Smooth muscle cell of the brain vasculature (primary cell): ENCODE measurements at regions not wholly inside any gene's neighbourhood (a gene's known extent, or its start where the extent isn't known, plus 50 kb on each side); places are given as distances from the start of the nearest gene placed in this dataset.

Experiments
- DNase-seq: peaks from one replicate; pipeline ENCODE4 v3.0.0-alpha.2; 2012; ENCODE audit warnings: low read depth, low spot score

DNA sequence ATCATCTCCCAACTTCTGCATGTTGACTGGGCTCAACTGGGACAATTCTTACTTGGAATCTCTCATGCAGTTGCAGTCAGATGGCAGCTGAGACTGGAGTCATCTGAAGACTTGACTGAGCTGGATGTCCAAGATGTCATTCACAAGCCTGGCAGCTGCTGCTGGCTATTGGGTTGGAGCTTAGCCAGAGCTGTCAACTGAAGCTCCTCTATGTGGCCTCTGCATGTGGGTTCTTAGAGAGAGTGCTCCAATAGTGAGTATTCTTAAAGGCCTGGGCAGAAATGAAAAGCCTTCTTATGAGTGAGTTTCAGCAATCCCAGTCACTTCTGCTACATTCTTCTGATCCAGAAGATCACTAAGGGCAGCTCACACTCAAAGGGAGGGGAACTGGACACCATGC is 440.9 kb downstream of the LRIG3 start:
- no peak for DNase-seq

DNA sequence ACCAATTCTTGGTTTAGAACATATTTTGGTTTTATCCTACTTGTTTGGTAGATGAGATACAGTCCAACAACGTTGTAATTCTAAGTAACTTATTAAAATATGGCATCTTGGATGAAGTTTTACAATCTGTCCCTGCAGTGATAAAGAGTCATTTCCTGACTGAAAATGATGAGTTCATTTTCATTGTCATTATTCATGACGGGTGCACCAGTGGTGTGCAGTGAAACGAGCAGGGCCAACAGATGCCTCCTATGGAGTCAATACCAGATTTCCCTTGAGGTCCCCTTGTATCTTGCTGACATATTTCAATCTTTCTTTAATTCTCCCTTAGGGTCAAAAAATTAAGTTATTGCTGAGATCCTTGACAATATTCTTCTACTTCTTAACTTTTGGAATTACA is 438.5 kb downstream of the LRIG3 start:
- no peak for DNase-seq

DNA sequence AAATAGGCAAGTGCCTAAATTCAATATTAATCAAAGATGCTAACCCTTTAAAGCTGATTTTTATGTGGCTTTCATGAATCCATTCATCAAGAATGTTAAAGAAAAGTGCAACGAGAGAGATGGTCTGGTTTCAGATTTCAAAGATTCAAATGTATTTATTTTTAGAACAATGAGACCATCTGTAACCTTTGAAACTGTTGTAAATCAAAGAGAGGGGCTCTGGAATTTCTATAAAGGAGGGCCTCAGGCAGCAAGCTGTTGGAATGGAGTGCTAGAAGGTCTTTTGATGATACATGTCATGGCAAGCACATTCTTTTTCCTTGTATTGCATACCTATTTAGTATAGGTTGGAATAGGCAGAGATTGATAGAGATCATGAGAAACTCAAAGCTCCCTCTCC is 433.0 kb downstream of the LRIG3 start:
- no peak for DNase-seq

- no peak for DNase-seq
Observed at GRCh38 chr12:58487678-58488161, 432.6 kb downstream of the LRIG3 start.

GRCh38 chr12:58489394-58489793 is 430.9 kb downstream of the LRIG3 start:
- no peak for DNase-seq

DNA sequence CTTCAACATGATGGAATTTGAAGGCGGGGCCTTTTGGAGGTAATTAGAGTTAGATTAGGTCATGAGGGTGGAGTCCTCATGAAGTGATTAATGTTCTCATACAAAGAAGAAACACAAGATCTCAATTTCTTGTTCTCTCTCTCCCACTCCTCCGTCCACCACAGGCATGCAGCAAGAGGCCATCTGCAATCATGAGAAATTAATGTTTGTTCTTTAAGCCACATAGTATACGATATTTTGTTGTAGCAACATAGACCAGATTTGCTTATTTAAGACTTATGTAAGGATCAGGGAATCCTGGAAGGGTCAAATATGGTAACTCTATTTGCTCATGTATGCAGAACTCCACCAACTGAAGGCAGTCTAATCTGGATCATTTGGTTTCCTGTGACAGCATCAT is 429.0 kb downstream of the LRIG3 start:
- DNase-seq: no peak

- no peak for DNase-seq
Observed at GRCh38 chr12:58496411-58497190, 423.7 kb downstream of the LRIG3 start.

- no peak for DNase-seq
Observed at GRCh38 chr12:58500399-58500798, 419.9 kb downstream of the LRIG3 start.

DNA sequence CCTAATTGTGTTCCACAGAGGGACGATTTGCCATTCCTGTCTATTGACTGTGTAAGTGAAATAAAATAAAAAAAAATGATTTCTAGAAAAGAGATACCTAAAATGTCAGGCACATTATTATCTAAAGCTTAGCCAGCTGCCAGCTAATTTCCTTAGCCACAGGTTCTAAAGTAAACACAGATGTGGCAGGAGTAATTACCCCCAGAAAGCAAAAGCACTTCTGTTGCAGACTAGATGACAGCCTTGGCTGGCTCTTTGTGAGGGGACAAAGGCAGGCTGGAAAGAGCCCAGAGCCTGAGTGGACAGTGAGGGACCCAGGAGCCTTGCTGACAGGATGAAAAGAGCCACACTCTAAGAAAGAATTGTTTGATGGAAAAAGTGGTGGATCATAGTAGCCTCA is 418.1 kb downstream of the LRIG3 start:
- DNase-seq: no peak

DNA sequence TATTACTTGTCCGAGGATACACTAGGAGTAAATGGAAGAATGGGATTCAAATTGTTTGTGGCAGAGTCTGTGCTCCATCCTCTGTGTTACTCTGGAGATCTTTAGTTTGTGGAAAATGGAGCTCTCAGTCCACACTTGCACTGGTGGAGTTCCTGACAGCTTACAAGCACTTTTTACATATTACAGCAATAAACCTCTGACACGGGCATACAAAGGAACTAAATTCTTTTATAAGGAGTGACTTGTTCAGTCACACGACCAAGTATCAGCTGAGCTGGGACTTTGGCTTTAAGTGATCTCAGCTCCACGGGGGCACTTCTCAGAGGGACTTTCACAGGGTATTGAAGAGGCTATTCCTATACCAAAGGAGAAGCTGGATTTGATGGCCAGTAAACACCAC is 417.5 kb downstream of the LRIG3 start:
- DNase-seq: no peak

DNA sequence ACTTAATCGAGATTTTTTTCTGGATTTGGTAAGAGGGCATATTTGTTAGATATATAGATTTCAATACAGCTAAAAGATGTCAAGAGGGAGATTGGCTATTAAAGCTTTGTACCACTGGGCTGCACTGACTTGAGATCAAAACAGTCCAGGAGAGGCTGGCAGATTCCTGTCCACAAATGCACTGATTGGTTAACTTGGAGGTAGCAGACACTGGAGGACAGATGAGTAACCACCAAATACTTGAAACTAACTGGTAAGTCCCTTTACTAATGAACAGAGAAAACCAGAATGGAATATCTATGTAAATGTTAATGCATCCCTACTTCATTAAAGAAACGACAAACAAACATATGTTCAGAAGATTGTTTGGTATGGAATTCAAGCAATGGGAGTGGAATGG is 416.6 kb downstream of the LRIG3 start:
- DNase-seq: no peak

DNA sequence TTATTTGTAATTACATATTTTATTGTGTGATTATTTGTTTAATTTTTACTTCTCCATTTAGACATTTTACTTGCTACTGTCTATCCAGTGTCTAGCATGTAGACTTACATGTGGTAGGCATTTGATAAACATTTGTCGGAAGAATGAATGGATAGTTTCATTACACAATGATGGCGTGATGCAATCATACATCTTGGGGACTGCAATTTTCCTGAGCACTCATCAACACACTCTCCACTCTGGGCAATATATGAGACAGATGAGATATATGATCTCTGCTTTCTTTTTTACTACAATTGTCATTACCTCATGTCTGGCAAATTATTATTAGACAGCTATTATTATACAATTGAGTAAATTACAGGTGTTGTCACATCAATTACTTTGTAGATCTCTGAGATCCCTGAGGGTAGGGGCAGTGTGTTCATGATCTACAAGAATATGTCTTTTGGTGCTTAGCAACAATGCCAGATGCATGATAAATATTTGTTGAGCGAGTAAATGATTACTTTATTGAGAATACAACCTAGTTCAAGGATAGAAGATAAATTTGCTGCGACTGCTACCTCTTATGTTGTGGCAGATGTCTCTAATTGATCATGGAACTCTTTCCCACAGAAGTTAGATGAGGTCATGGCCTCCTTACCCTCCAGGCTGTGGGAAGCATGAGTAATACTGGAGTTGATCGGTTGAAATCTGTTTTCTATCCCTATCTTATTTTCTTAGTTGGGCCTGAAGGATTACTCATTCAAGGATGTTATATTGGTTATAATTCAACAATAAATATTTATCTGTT is 416.0 kb downstream of the LRIG3 start:
- DNase-seq: no peak

DNA sequence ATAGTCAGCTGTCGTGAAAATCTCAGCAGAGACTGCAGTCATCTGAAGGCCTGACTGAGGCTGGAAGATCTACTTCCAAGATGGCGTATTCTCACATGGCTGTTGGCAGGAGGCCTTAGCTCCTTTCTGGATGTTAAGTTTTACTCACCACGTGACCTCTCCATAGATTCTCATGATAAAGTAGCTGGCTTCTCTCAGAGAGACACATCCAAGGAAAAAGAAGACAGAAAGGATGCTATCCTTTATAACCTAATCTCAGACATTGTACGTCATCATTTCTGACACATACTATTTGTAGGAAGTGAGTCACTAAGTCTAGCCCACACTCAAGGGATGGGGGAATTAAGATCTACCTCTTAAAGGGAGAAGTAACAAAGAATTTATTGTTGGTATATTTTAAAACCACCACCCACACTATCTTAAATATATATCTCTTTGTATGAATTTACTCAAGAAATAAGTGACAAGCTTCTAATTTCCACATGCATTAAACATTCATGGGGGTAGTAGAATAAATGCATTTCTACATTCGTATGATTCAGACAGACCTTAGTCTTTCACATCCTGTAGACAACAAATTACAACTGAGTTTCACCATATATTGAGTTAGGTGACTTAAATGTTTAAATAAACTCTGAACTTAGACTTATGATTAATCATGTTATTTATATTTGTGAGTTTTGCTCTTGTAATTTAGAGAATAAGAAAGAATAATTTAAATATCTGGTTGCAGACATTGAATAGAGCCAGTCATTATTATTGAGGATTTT is 411.0 kb downstream of the LRIG3 start:
- DNase-seq: no peak

DNA sequence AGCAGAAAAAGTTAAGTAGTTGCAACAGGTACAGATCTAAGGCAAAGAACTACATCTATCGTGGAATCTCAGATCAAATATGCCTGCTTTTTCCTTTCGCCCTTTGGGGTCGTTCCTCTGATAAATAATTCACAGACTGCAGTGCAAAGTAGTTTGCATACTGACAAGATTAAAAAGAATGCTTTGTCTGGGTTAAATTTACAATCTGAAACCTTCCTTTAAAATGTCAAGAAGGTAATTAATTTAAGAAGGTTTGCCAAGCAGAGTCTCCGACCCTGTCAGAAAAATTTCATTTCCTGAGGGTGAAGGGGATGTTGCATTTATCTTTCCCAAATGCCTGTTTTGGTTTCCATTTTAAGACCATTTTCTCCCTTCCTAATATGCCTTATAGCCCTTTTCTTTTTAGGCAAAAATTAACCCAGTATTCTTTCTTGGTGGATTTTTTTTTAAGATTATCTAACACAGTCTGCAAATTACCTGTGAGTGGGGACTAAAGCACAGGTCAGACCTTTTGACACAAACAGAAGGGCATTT is 406.9 kb downstream of the LRIG3 start:
- DNase-seq: no peak

DNA sequence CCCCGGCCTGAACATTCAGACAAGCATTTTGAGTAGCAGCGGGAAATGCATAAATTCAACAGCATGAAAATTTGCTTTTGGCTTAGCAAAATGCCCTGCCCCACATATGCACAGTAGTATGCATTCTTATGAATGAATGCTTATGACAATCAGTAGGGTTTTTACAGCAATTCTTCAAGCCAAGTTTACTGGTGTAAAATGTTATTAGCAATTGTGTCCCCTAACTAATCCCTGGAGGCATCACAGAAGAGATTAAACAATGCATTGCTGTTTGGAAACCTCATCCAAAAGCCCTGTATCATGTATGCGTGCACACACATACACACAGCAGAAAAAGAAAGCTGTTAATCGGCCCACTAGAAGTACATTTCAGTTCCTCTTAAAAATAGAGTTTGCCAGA is 406.5 kb downstream of the LRIG3 start:
- no peak for DNase-seq

DNA sequence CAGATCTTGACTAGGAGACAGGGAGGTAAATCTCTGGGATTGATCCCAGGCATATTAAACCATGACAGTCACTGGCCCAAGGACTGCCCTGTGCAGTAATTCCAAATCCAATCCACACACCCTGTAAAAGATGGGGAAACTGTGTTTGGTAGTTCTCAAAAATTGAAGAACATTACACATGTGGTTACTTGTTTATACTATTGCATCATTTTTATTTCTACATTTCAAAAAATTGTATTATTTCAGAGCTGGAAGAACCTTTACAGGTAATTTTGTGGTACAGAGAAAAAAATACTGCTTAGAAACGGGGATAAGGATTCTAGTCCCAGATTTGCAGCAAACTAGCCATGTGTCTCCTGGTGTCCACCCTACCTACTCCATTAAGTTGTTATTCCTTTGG is 400.5 kb downstream of the LRIG3 start:
- DNase-seq: no peak

- DNase-seq: no peak
Observed at GRCh38 chr12:58521152-58521551, 399.2 kb downstream of the LRIG3 start.

GRCh38 chr12:58521796-58522195 is 398.5 kb downstream of the LRIG3 start:
- DNase-seq: no peak

- DNase-seq: no peak
Observed at GRCh38 chr12:58523360-58523759, 396.9 kb downstream of the LRIG3 start.

GRCh38 chr12:58528271-58528670 is 392.0 kb downstream of the LRIG3 start:
- DNase-seq: no peak

DNA sequence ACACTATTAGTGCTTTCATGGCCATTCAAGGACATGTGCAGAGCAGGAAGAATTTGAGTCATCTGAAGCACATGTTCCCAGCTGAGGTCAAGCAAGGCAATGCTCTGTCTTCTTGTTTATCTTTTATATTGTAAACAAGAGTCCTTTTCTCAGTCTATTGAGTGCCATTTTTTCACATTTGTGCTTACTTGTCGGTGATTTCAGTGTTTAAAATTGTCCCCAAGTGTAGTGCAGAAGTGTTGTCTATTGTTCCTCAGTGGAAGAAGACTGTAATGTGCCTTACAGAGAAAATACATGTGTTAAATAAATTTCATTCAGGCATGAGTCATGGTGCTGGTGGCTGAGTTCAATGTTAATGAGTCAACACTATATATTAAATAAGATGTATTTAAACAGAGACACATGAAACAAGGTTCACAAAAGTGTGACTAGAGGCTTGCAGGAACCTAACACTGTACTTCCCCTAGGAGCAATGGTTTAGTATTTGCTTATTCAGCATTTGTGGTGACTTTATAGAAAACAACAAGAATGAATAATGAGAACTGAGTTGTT is 391.1 kb downstream of the LRIG3 start:
- no peak for DNase-seq
